ENCODE measurements at regions not wholly inside any gene's neighbourhood (a gene's known extent, or its start where the extent isn't known, plus 50 kb on each side); places are given as distances from the start of the nearest gene placed in this dataset.

DNA sequence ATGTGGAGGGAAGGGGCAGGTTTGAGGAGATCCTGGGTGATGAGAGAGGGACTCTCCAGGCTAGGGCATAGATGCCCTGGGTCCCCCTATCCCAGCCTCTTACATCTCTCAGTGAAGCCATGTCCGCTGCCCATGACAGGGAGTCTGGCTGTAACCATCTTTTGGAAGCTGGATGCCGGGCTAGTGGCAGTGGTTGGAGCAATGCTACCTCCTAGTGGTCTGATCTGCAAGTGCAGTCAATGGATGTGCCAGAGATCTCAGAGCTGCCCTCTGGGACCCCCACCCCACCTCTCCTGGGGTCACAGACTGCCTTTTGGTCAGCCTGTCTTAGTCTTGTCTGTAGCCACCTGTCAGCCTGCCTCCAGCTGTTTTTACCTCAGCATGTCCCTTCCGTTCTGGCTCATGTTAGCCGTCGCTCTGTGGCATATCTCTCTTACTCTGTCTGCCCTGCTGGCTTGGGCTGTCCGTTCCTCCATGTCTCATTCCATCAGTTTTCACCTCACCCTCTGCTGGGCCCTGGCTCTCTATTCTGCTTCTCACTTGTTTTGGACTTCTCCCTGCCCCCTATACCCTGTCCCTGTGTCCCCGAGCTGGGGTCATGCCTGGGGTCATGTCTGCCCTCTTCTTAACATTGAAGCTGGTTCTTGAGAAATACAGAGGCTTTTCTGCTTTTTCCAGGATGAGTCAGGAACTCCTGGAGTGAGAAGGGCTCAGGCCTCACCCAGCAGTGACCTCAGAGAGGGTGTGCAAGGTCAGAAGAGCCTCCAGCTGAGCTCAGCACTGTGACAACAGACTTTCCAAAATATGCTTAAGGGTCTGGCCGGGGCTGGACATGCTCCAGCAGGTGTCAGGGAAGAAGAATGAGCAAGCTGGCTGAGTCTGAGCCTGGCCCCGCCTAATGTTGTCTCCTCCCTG lies 52.0 kb upstream of the THY1 start:
- Histone ChIP-seq H2AFZ (ENCODE audit: low read length) (no peak overlapping the region), H3K36me3 (ENCODE audit: insufficient read depth, low read length) (no peaks in the 10 kb centered on the region), H4K20me1 (ENCODE audit: insufficient read depth, low read length) (no peaks in the 10 kb centered on the region), H3K27ac (ENCODE audit: low read depth, low read length, poor library complexity, severe bottlenecking) (no peak overlapping the region), H3K9me2 (ENCODE audit: insufficient read depth, low read length) (no peaks in the 10 kb centered on the region), H3K4me1 (ENCODE audit: insufficient read depth, low read length, poor library complexity, severe bottlenecking) (no peaks in the 10 kb centered on the region), H3K9me3 (ENCODE audit: low read length) (no peaks in the 10 kb centered on the region), H3K4me2 (ENCODE audit: low read length) (no peak overlapping the region), H3K4me3 (ENCODE audit: low read depth, low read length, poor library complexity, severe bottlenecking) (no peak overlapping the region), H3K79me2 (ENCODE audit: insufficient read depth, low read depth, low read length) (no peaks in the 10 kb centered on the region)
- ChIA-PET CTCF (ENCODE audit: unreplicated experiment) (interaction anchor here (1.0 to 1.1 kb wide), 2 partner anchors 94 to 110 kb away, joined by 3 to 4 read pairs; partner anchors contain the start of gene USP2), POLR2A (interaction anchor here (0.9 kb wide), 1 partner anchor 80 kb away, joined by 3 read pairs; no protein-coding TSS in a partner anchor)
- no TSS peak for BruUV-seq (replicated peaks)
- DNase-seq (ENCODE audit: low spot score) = peak; percentile 65
- intact Hi-C loops (cut with micrococcal nuclease; ENCODE audit: unreplicated experiment) = loop anchor here (1.0 to 5.0 kb wide), 3 partner anchors 94 to 138 kb away; partner anchors contain the start of gene USP2
- TF ChIP-seq CTCF (conservative IDR thresholded peaks at IDR 0.05; ENCODE audit: low read length) (peak; percentile 88), EZH2phosphoT487 (IDR thresholded peaks at IDR 0.05; ENCODE audit: borderline replicate concordance, low read depth, low read length) (no peak)

GRCh38 chr11:119473901-119474681 lies 51.1 kb upstream of the THY1 start:
- POLR2A ChIA-PET = interaction anchor here (0.9 kb wide), 1 partner anchor 79 kb away, joined by 3 read pairs; no protein-coding TSS in a partner anchor
- Histone ChIP-seq H3K79me2 (ENCODE audit: insufficient read depth, low read depth, low read length) (no peaks in the 10 kb centered on the region), H2AFZ (ENCODE audit: low read length) (no peak overlapping the region), H3K4me3 (ENCODE audit: low read depth, low read length, poor library complexity, severe bottlenecking) (no peak overlapping the region), H3K4me2 (ENCODE audit: low read length) (no peak overlapping the region), H4K20me1 (ENCODE audit: insufficient read depth, low read length) (no peaks in the 10 kb centered on the region), H3K27ac (ENCODE audit: low read depth, low read length, poor library complexity, severe bottlenecking) (no peak overlapping the region), H3K9me3 (ENCODE audit: low read length) (no peaks in the 10 kb centered on the region), H3K4me1 (ENCODE audit: insufficient read depth, low read length, poor library complexity, severe bottlenecking) (no peaks in the 10 kb centered on the region), H3K36me3 (ENCODE audit: insufficient read depth, low read length) (no peaks in the 10 kb centered on the region), H3K9me2 (ENCODE audit: insufficient read depth, low read length) (no peaks in the 10 kb centered on the region)
- DNase-seq (ENCODE audit: low spot score) = no peak
- no TSS peak for BruUV-seq (replicated peaks)
- intact Hi-C loops (cut with micrococcal nuclease; ENCODE audit: unreplicated experiment) = loop anchor here (1.0 to 5.0 kb wide), 3 partner anchors 93 to 137 kb away; partner anchors contain the start of gene USP2
- CTCF ChIA-PET (ENCODE audit: unreplicated experiment) = interaction anchor here (1.0 to 1.1 kb wide), 2 partner anchors 93 to 109 kb away, joined by 3 to 4 read pairs; partner anchors contain the start of gene USP2
- TF ChIP-seq EZH2phosphoT487 (IDR thresholded peaks at IDR 0.05; ENCODE audit: borderline replicate concordance, low read depth, low read length) = no peak
- TF ChIP-seq CTCF (conservative IDR thresholded peaks at IDR 0.05; ENCODE audit: low read length) = no peak

Data from OCI-LY7 (cell line).